Inferior parietal cortex (tissue), 1 donor: ENCODE measurements at regions not wholly inside any gene's neighbourhood (a gene's known extent, or its start where the extent isn't known, plus 50 kb on each side); places are given as distances from the start of the nearest gene placed in this dataset.
A peak's percentile ranks its signal among the peaks of the same experiment; 100 is the strongest.
"Not testable (repeated sequence)": the region's sequence is repeated elsewhere in the genome, so short reads cannot be mapped to it uniquely, and the experiment has no call there.

Source experiments
- DNase-seq: peaks from one replicate; pipeline ENCODE4 v3.0.0-alpha.2; 2016; ENCODE audit errors: extremely low spot score

DNA sequence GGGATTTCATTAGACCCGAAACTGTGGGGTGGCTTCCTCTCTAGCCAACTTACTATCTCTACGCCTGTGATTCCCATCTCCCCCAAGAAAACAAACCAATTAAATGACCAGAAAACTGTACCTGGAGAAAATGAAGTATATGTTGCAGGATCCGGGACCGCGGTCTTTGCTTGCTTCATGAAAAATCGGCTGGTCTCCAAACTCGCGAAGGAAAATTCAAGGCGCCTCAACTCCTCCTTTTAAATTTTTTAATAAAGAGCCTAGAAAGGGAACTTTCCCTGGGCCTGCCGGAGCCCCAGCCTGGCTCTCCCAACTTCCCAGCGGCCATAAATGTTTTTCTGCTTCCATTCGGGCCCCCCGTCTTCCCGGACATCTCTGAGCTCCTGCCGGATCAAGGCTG is 110.8 kb upstream of the FOXD4L5 start:
- DNase-seq: not testable (repeated sequence)

DNA sequence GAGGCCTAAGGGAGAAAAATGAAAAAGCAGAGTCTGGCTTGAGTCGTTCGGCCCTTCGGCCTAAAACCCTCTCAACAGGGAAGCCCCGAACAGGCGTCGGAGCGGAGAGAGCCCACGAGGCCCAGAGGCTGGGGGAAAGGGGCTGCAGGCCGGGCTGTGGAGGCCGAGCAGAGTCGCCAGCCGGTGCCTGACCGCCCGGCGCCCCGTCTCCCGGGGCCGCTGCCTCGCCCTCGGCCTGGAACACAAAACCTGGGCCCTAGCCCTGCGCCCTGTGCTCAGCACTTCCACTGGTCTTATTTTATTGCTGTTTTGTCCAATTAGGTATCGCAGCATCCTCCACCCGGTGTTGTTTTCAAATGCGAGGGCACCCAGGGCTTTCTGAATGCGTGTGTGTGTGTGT is 110.1 kb upstream of the FOXD4L5 start:
- DNase-seq: not testable (repeated sequence)

DNA sequence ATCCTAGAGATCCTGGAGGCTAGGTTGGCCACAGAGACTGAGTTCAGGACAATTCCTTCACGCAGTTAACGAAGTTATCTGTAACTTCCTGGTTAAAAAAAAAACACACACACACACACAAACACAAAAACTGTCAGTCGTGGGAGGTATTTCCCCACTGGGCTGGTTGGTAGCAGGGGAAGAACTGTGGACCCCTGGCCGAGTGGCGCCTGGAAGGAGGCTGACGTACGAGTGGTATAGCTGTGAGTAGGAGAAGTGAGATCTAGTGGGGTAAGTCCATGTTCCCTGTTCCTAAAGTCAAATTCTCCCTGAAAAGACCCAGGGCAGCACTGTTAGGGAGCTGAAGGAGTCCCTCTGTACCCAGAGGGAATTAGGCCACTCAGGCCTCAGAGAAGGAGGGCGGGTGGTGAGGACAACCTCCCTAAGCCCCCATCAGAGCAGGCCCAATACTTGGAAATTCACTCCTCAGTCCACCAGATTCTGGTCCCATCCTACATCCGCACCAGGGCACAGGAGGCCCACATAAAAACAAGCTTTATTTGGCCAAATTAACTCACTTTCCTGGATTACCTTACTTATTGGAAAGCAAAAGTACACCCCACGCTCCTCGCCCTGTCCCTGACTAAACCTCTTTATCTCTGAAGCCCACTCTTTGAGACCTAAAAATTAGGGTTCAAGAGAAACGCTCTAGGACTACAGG is 108.3 kb upstream of the FOXD4L5 start:
- not testable (repeated sequence) for DNase-seq

DNA sequence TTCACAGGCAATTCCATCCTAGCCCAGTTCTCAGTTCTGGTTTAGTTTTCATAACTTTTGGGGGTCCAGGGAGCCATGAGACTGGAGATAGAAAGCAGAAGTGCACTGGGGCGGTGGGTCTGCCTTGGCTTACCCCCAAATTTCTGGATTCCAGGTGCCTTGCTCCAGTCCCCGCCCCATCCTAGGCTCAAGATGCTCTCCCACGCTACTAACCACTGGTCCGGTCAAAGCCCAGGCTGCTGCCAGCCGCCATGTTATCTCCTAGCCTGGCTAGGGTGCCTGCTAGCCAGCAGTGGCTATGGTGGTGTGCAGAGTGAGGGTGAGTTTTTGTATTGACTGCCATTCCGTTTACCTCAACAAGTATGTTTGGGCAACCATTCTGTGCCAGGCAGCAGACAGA is 107.6 kb upstream of the FOXD4L5 start:
- DNase-seq: not testable (repeated sequence)

DNA sequence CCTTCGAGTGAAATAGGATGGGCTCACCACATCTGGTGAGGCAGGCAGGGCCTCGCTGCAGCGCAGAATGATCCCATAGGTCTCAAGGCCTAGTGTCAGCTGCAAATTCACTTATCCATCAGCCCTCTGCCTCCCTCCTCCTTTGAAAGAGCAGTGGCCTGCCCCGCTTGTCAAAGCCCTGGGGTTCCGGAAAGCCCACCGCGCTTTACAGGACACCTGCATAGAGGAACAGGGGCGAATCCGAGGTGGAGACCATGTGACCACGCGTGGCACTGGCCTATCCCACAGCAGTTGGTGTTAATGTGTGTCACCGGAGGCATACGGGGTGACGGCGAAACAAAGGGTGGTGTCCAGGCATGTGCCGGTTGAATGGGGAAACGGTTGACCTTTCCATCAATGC is 104.7 kb upstream of the FOXD4L5 start:
- not testable (repeated sequence) for DNase-seq

DNA sequence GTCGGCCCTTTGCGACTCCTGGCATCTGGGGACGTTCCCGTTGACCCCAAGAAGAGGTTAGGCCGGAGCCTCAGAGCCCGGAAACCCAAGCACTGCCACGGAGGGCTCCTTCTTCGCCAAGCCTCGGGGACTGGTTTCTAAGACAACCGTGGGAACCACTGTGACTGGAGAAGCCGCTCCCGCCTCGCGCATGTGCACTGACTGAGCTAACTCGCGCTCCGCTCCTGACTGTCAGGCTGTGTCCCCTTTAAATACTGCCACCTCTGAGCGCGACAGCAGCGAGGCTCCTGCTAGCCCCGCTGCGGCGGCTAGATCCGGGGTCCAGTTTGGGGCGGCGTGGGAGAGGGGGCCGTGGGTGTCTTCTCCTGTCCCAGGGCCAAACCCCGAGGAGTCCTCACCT is 104.2 kb upstream of the FOXD4L5 start:
- DNase-seq: not testable (repeated sequence)

DNA sequence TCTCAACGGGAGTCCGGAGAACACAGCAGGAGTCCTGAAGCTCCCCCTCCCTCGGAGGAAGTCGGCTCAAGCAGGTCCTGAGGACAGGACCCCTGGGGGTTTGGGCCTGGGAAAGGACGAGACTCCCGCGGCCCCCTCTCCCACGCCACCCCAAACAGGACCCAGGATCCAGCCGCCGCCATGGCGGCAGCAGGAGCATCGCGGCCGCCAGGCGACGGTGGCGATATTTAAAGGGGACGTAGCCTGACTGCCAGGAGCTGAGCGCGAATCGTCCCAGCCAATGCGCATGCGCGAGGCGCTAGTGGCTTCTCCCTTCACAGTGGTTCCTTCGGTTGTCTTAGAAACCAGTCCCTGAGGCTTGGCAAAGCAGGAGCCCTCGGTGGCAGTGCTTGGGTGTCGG is 101.7 kb upstream of the FOXD4L5 start:
- DNase-seq: peak; percentile 72

DNA sequence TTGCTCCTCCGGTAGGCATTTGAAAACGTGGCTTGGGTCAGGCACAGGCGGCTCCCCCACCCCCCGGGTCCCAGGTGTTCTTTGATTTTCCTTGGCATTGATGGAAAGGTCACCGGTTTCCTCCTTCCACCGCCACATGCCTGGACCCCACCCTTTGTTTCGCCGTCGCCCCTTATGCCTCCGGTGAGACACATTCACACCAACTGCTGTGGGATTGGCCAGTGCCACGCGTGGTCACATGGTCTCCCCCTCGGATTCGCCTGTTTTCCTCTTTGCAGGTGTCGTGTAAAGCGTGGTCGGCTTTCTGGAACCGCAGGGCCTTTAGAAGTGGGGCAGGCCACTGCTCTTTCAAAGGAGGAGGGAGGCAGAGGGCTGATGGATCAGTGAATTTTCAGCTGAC is 101.2 kb upstream of the FOXD4L5 start:
- DNase-seq: not testable (repeated sequence)

DNA sequence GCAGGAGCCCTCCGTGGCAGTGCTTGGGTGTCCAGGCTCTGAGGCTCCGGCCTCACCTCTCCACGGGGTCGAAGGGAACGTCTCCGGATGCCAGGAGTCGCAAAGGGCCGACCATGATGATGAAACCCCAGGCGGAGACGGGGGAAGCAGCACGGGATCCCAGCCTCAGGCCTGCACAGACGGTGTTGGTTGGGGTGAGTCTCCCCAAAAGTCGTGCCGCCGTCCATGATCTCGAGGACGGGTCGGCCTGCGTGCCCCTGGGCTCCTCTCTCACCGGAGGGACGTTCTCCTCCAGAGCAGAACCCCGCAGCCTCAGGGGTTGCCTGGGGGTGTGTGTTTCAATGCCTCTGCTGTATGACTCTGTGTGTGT is 100.6 kb upstream of the FOXD4L5 start:
- not testable (repeated sequence) for DNase-seq

DNA sequence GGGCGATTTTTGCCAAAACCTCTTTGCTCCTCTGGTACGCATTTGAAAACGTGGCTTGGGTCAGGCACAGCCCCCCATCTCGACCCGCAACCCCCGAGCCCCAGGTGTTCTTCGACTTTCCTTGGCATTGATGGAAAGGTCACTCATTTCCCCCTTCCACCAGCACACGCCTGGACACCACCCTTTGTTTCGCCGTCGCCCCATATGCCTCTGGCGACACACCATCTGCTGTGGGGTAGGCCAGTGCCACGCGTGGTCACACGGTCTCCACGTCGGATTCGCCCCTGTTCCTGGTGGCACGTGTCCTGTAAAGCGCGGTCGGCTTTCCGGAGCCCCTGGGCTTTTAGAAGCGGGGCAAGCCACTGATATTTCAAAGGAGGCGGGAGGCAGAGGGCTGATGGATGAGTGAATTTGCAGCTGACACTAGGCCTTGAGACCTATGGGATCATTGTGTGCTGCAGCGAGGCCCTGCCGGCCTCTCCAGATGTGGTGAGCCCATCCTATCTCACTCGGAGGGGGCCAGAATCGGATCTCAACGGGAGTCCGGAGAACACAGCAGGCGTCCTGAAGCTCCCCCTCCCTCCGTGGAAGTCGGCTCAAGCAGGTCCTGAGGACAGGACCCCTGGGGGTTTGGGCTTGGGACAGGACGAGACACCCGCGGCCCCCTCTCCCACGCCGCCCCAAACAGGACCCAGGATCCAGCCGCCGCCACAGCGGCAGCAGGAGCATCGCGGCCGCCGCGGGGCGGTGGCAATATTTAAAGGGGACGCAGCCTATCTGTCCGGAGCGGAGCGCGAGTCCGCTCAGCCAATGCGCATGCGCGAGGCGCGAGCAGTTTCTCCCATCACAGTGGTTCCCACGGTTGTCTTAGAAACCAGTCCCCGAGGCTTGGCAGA is 100.0 kb upstream of the FOXD4L5 start:
- not testable (repeated sequence) for DNase-seq

DNA sequence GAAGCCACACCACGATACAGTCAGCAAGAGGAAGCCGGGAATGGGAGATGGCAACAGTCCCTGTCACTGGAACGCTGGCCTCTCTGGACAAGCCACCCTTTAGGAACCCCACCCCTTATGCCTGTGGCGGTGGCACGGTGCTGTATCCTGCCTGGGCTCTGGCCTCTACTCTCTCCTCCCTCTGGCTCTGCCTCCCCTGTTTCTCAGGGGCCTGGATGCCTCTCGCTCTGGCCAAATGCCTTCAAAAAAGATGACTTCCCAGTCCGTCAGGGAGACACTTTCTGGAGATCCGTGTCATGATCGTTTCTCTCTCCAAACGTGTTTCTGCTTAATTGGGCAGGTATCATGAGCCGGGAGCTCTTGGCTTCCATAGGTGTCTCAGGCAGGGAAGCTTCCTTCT is 99.1 kb upstream of the FOXD4L5 start:
- DNase-seq: not testable (repeated sequence)

DNA sequence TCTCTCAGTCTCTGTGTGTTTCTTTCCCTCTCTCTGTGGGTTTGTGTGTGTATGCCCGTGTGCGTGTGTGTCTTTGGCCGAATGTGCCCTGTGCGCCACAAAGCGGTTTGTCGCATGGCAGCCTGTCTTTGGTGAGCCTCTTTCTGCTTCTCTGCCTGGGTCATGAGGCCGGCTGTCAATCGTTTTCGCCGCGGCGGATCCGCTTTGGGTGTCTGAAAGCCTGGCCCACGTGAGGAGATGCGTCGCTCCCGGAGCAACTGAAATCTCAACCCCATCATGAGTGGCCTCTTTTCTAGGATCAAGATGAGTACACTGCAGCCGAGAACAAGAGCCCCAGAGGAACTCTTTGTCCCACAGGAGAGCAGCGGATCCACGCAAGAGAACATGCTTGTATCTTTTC is 98.6 kb upstream of the FOXD4L5 start:
- not testable (repeated sequence) for DNase-seq

DNA sequence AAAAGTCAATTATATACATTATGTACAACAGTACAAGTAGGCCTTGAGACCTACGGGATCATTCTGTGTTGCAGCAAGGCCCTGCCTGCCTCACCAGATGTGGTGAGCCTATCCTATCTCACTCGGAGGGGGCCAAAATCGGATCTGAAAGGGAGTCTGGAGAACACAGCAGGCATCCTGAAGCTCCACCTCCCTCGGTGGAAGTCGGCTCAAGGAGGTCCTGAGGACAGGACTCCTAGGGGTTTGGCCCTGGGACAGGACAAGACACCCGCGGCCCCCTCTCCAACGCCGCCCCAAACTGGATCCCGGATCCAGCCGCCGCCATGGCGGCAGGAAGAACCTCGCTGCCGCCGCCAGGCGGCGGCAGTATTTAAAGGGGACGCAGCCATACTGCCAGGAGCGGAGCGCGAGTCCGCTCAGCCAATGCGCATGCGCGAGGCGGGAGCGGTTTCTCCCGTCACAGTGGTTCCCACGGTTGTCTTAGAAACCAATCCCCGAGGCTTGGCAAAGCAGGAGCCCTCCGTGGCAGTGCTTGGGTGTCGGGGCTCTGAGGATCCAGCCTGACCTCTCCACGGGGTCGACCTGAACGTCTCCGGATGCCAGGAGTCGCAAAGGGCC is 97.8 kb upstream of the FOXD4L5 start:
- DNase-seq: not testable (repeated sequence)
